HepG2 (cell line): ENCODE measurements at regions not wholly inside any gene's neighbourhood (a gene's known extent, or its start where the extent isn't known, plus 50 kb on each side); places are given as distances from the start of the nearest gene placed in this dataset.

Experiments
- ATAC-seq: fragments of 200-7000 bp; cut with Tn5 transposase; 3 replicates; pipeline ENCODE4 v1.9.1; 2020; ENCODE audit warnings: mild to moderate bottlenecking, moderate library complexity
- BruUV-seq: library from RNA; stranded (reverse); fragments of 400-500 nt; replicated peaks from 2 replicates; lab custom pipeline; 2021; lab: Mats Ljungman, UMichigan
- CTCF ChIA-PET: fragments of 300-600 bp; formaldehyde crosslinking; extraction: SDS; loops from one replicate; lab custom pipeline; 2021; ENCODE audit warnings: low total read pairs, inconsistent platforms, low intra/inter-chr PET ratio; lab: Yijun Ruan, JAX
- POLR2A ChIA-PET: fragments of 350-600 bp; sonication (Branson Sonifier 250); formaldehyde crosslinking; loops from one replicate; lab custom pipeline; 2020; ENCODE audit warnings: antibody characterized with exemption, inconsistent platforms; lab: Yijun Ruan, JAX
- DNase-seq: peaks from one replicate; pipeline ENCODE4 v3.0.0-alpha.2; 2015; ENCODE audit warnings: low spot score
- FAIRE-seq: peaks from 3 replicates; lab custom pipeline; 2011; peaks lifted over from hg19 to GRCh38; lab: Jason Lieb, UNC
- H2AFZ ChIP-seq: one replicate; pipeline ENCODE4 v1.6.1; 2011; ENCODE audit warnings: low read length, inconsistent platforms
- H3K27ac ChIP-seq: fragments of 300-600 bp; 3 replicates; pipeline ENCODE4 v1.8.0; 2011; ENCODE audit warnings: mixed run types, mild to moderate bottlenecking, mixed read lengths, low read length, inconsistent platforms; ENCODE audit not compliant: insufficient read depth; ENCODE audit errors: extremely low read length
- H3K27me3 ChIP-seq, 2 experiments: fragments of 200-600 bp in 1 of 2; 2 replicates in 1 of 2; 3 replicates in 1 of 2; pipeline versions ENCODE4 v1.6.0 to v1.8.0; 2011; ENCODE audit warnings: low read length in 2 of 2, mild to moderate bottlenecking in 2 of 2, moderate library complexity in 2 of 2, inconsistent platforms in 1 of 2; ENCODE audit not compliant: insufficient read depth in 2 of 2, control insufficient read depth in 1 of 2
- H3K36me3 ChIP-seq, 2 experiments: fragments of 200-600 bp in 1 of 2; replicated peaks in 1 of 2; 2 replicates in 1 of 2; 3 replicates in 1 of 2; pipeline versions ENCODE4 v1.5.1 to v1.8.0; 2011; ENCODE audit warnings: low read length in 2 of 2, inconsistent platforms in 1 of 2; ENCODE audit not compliant: insufficient read depth in 2 of 2, control insufficient read depth in 1 of 2
- H3K4me1 ChIP-seq: 2 replicates; pipeline ENCODE4 v1.5.1; 2012; ENCODE audit warnings: low read length, inconsistent platforms; ENCODE audit not compliant: insufficient read depth
- H3K4me2 ChIP-seq: 2 replicates; pipeline ENCODE4 v1.6.0; 2011; ENCODE audit warnings: low read depth, low read length, inconsistent platforms
- H3K4me3 ChIP-seq, 3 experiments: fragments of 200-600 bp in 1 of 3; sonication (generic), shearing (Covaris generic) in 1 of 3; replicated peaks in 1 of 3; 2 replicates each; pipeline ENCODE4 v1.5.1; 2011 to 2016; ENCODE audit warnings: low read length in 3 of 3, inconsistent platforms in 2 of 3, low read depth in 2 of 3, mild to moderate bottlenecking in 2 of 3, control low read depth in 1 of 3, mixed read lengths in 1 of 3; ENCODE audit not compliant: insufficient read depth in 1 of 3
- H3K79me2 ChIP-seq: one replicate; pipeline ENCODE4 v1.6.1; 2011; ENCODE audit warnings: low read length, inconsistent platforms; ENCODE audit not compliant: insufficient read depth
- H3K9ac ChIP-seq: 2 replicates; pipeline ENCODE4 v1.6.0; 2011; ENCODE audit warnings: mild to moderate bottlenecking, low read depth, low read length, inconsistent platforms; ENCODE audit not compliant: insufficient read depth
- H3K9me3 ChIP-seq: 2 replicates; pipeline ENCODE4 v1.5.1; 2012; ENCODE audit warnings: mild to moderate bottlenecking, low read length
- H4K20me1 ChIP-seq: 2 replicates; pipeline ENCODE4 v1.6.0; 2011; ENCODE audit warnings: inconsistent platforms, mild to moderate bottlenecking, low read length, moderate library complexity; ENCODE audit not compliant: insufficient read depth
- ASH2L ChIP-seq: fragments of 300-600, 200-600 bp; sonication (generic); IDR thresholded peaks from 2 replicates; pipeline ENCODE4 v1.7.0; 2017; ENCODE audit warnings: low read depth, mild to moderate bottlenecking, moderate library complexity, mixed read lengths, low read length; ENCODE audit not compliant: insufficient read length
- ATF1 ChIP-seq: IDR thresholded peaks from 2 replicates; pipeline ENCODE4 v1.6.1; 2016; ENCODE audit warnings: mild to moderate bottlenecking, control low read depth
- CBX1 ChIP-seq: IDR thresholded peaks from one replicate; pipeline ENCODE4 v1.6.1; 2016; ENCODE audit warnings: antibody characterized with exemption, low read depth
- DRAP1 ChIP-seq: IDR thresholded peaks from 2 replicates; pipeline ENCODE4 v1.6.1; 2016; ENCODE audit warnings: missing genetic modification reagents, missing compliant biosample characterization
- ELF3 ChIP-seq: IDR thresholded peaks from 2 replicates; pipeline ENCODE4 v1.6.1; 2016; ENCODE audit warnings: missing genetic modification reagents, missing compliant biosample characterization
- ELF4 ChIP-seq: sonication (generic); formaldehyde crosslinking; IDR thresholded peaks from 2 replicates; pipeline ENCODE4 v1.5.0; 2020; ENCODE audit warnings: missing genetic modification reagents, mild to moderate bottlenecking, moderate library complexity, borderline replicate concordance
- MAFG ChIP-seq: sonication (generic); formaldehyde crosslinking; IDR thresholded peaks from 2 replicates; pipeline ENCODE4 v1.5.1; 2020; ENCODE audit warnings: mild to moderate bottlenecking, missing genetic modification reagents
- MED1 ChIP-seq: sonication (generic); formaldehyde crosslinking; IDR thresholded peaks from 2 replicates; pipeline ENCODE4 v1.4.0; 2020; ENCODE audit warnings: missing genetic modification reagents
- MIER3 ChIP-seq: IDR thresholded peaks from 2 replicates; pipeline ENCODE4 v1.6.1; 2016; ENCODE audit warnings: missing compliant biosample characterization, borderline replicate concordance
- RARG ChIP-seq: sonication (generic); formaldehyde crosslinking; IDR thresholded peaks from 2 replicates; pipeline ENCODE4 v1.4.0; 2020; ENCODE audit warnings: low read depth, mild to moderate bottlenecking, missing genetic modification reagents
- TCF7 ChIP-seq: sonication (generic); IDR thresholded peaks from 2 replicates; pipeline ENCODE4 v1.6.1; 2016; ENCODE audit warnings: antibody characterized with exemption, low read depth
- ZNF10 ChIP-seq: sonication (generic); formaldehyde crosslinking; IDR thresholded peaks from 2 replicates; pipeline ENCODE4 v1.4.0; 2020; ENCODE audit warnings: mild to moderate bottlenecking, low read depth, missing genetic modification reagents, borderline replicate concordance
- ZNF160 ChIP-seq: sonication (generic); formaldehyde crosslinking; IDR thresholded peaks from 2 replicates; pipeline ENCODE4 v1.8.0; 2022; ENCODE audit warnings: mild to moderate bottlenecking, inconsistent platforms, missing genetic modification reagents
- ZNF513 ChIP-seq: sonication (generic); formaldehyde crosslinking; conservative IDR thresholded peaks from 2 replicates; pipeline ENCODE4 v1.5.0; 2020; ENCODE audit warnings: missing genetic modification reagents
- ZNF615 ChIP-seq: sonication (generic); formaldehyde crosslinking; IDR thresholded peaks from 2 replicates; pipeline ENCODE4 v1.5.0; 2020; ENCODE audit warnings: mild to moderate bottlenecking, missing genetic modification reagents, borderline replicate concordance
- ZNF639 ChIP-seq: conservative IDR thresholded peaks from 2 replicates; pipeline ENCODE4 v1.6.1; 2018; ENCODE audit warnings: missing genetic modification reagents
- ZNF724P ChIP-seq: sonication (generic); formaldehyde crosslinking; IDR thresholded peaks from 2 replicates; pipeline ENCODE4 v1.8.0; 2022; ENCODE audit warnings: missing genetic modification reagents, borderline replicate concordance
- ZNF816 ChIP-seq: sonication (generic); formaldehyde crosslinking; IDR thresholded peaks from 2 replicates; pipeline ENCODE4 v1.8.0; 2022; ENCODE audit warnings: missing genetic modification reagents, mild to moderate bottlenecking, borderline replicate concordance
- WGBS: methylation state at CpG from one replicate; pipeline ENCODE4 v1.1.6; 2017; ENCODE audit warnings: low lambda C conversion rate; 5-methylcytosine and 5-hydroxymethylcytosine counted together
- in situ Hi-C: cut with HindIII; loops from 2 replicates; pipeline ENCODE4 v1.10.0; 2017; ENCODE audit warnings: low pct_unique_long_range_greater_than_20kb; ENCODE audit not compliant: extremely low pct_ligation_motif_present
- intact Hi-C: fragments of 100-400 bp; cut with micrococcal nuclease; formaldehyde crosslinking; loops from one replicate; pipeline ENCODE4 v1.10.0; 2022; ENCODE audit not compliant: unreplicated experiment

GRCh38 chr12:125956186-125956585, 891.0 kb downstream of the AACS start:
- TF ChIP-seq MED1 (CRISPR knock-in tag) (no peak), MAFG (no peak), TCF7 (no peak), ZNF639 (CRISPR knock-in tag) (no peak), ASH2L (no peak), MIER3 (CRISPR knock-in tag) (no peak), RARG (no peak)
- no TSS peak for BruUV-seq
- Histone ChIP-seq H3K36me3 (no peaks in the 10 kb centered on the region), H3K27ac (no peak overlapping the region), H3K4me1 (no peaks in the 10 kb centered on the region), H4K20me1 (no peaks in the 10 kb centered on the region), H3K4me2 (no peak overlapping the region), H3K4me3 (no peak overlapping the region), H3K9me3 (peaks cover 54% of the 10 kb centered on the region), H2AFZ (no peak overlapping the region), H3K9ac (no peak overlapping the region), H3K79me2 (no peaks in the 10 kb centered on the region), H3K27me3 (no peaks in the 10 kb centered on the region)
- DNase-seq (no peak), ATAC-seq (no peak), FAIRE-seq (no peak)
- ChIA-PET POLR2A (no interaction called here), CTCF (no interaction called here)
- WGBS: 38% methylated on average over 7 of the region's 7 CpGs
- intact Hi-C loops (no loop called here), in situ Hi-C loops (no loop called here)

GRCh38 chr12:125966641-125967040, 901.4 kb downstream of the AACS start:
- in situ Hi-C loops (no loop called here), intact Hi-C loops (no loop called here)
- no peaks in the 10 kb centered on the region for H3K79me2 ChIP-seq
- 51% methylated on average over 7 of the region's 7 CpGs for WGBS
- ATAC-seq (no peak), FAIRE-seq (no peak), DNase-seq (no peak)
- no peak overlapping the region for H2AFZ ChIP-seq
- ChIA-PET POLR2A (no interaction called here), CTCF (no interaction called here)
- no peak overlapping the region for H3K4me2 ChIP-seq
- H4K20me1 ChIP-seq: no peaks in the 10 kb centered on the region
- H3K27ac ChIP-seq: no peak overlapping the region
- H3K36me3 ChIP-seq: no peaks in the 10 kb centered on the region
- no peaks in the 10 kb centered on the region for H3K27me3 ChIP-seq
- peaks cover 10% of the 10 kb centered on the region; the same call in 1 of the 2 replicates for H3K9me3 ChIP-seq
- H3K4me3 ChIP-seq: no peak overlapping the region
- no peaks in the 10 kb centered on the region for H3K4me1 ChIP-seq
- BruUV-seq: no TSS peak
- H3K9ac ChIP-seq: no peak overlapping the region
- TF ChIP-seq ATF1 (CRISPR knock-in tag) (no peak), ELF3 (CRISPR knock-in tag) (no peak), ZNF816 (CRISPR knock-in tag) (no peak), ZNF513 (CRISPR knock-in tag) (no peak), ZNF724P (CRISPR knock-in tag) (no peak), ZNF10 (CRISPR knock-in tag) (no peak), DRAP1 (CRISPR knock-in tag) (no peak), CBX1 (no peak), ZNF615 (CRISPR knock-in tag) (no peak), MED1 (CRISPR knock-in tag) (no peak), ZNF160 (CRISPR knock-in tag) (no peak), MIER3 (CRISPR knock-in tag) (no peak), ELF4 (no peak)
